ENCODE measurements at regions not wholly inside any gene's neighbourhood (a gene's known extent, or its start where the extent isn't known, plus 50 kb on each side); places are given as distances from the start of the nearest gene placed in this dataset.

GRCh38 chr2:51151490-51152140, 119.7 kb upstream of the NRXN1 start:
- no peak for DNase-seq (ENCODE audit: low read depth, low spot score)

- DNase-seq (ENCODE audit: low read depth, low spot score) = no peak
Measured at GRCh38 chr2:51149725-51150124, 117.8 kb upstream of the NRXN1 start.

- DNase-seq (ENCODE audit: low read depth, low spot score) = no peak
Measured at GRCh38 chr2:51145761-51146160, 113.8 kb upstream of the NRXN1 start.

GRCh38 chr2:51120754-51121280, 88.9 kb upstream of the NRXN1 start:
- DNase-seq (ENCODE audit: low read depth, low spot score) = no peak

- DNase-seq (ENCODE audit: low read depth, low spot score) = no peak
Measured at GRCh38 chr2:51111532-51111931, 79.6 kb upstream of the NRXN1 start.

- no peak for DNase-seq (ENCODE audit: low read depth, low spot score)
Measured at GRCh38 chr2:51108794-51109193, 76.9 kb upstream of the NRXN1 start.

- DNase-seq (ENCODE audit: low read depth, low spot score) = no peak
Measured at GRCh38 chr2:51107841-51108240, 75.9 kb upstream of the NRXN1 start.

- DNase-seq (ENCODE audit: low read depth, low spot score) = no peak
Measured at GRCh38 chr2:51105811-51106210, 73.9 kb upstream of the NRXN1 start.

GRCh38 chr2:51103205-51103604, 71.3 kb upstream of the NRXN1 start:
- no peak for DNase-seq (ENCODE audit: low read depth, low spot score)

GRCh38 chr2:51093016-51093415, 61.1 kb upstream of the NRXN1 start:
- DNase-seq (ENCODE audit: low read depth, low spot score) = no peak

GRCh38 chr2:51085420-51086068, 53.6 kb upstream of the NRXN1 start:
- no peak for DNase-seq (ENCODE audit: low read depth, low spot score)

- no peak for DNase-seq (ENCODE audit: low read depth, low spot score)
Measured at GRCh38 chr2:51084750-51085149, 52.8 kb upstream of the NRXN1 start.
